Parathyroid adenoma (tissue), 2 donors: ENCODE measurements at regions not wholly inside any gene's neighbourhood (a gene's known extent, or its start where the extent isn't known, plus 50 kb on each side); places are given as distances from the start of the nearest gene placed in this dataset.

ENCODE experiments used
- H2AFZ ChIP-seq: fragments of 300-600 bp; sonication (generic); one replicate; pipeline ENCODE4 v1.7.0; 2017; ENCODE audit warnings: antibody characterized with exemption, mild to moderate bottlenecking
- H3K27ac ChIP-seq: fragments of 300-600 bp; sonication (generic); one replicate; pipeline ENCODE4 v1.7.0; 2017
- H3K27me3 ChIP-seq: fragments of 300-600 bp; sonication (generic); one replicate; pipeline ENCODE4 v1.7.0; 2017; ENCODE audit warnings: low read length; ENCODE audit not compliant: control insufficient read depth, insufficient read depth
- H3K36me3 ChIP-seq: fragments of 300-600 bp; sonication (generic); one replicate; pipeline ENCODE4 v1.7.0; 2017; ENCODE audit warnings: low read length; ENCODE audit not compliant: control insufficient read depth, insufficient read depth
- H3K4me1 ChIP-seq: fragments of 300-600 bp; sonication (generic); one replicate; pipeline ENCODE4 v1.7.0; 2017; ENCODE audit warnings: control low read depth
- H3K4me2 ChIP-seq: fragments of 300-600 bp; sonication (generic); one replicate; pipeline ENCODE4 v1.7.0; 2017; ENCODE audit warnings: low read length
- H3K4me3 ChIP-seq: fragments of 300-600 bp; sonication (generic); one replicate; pipeline ENCODE4 v1.7.0; 2017; ENCODE audit warnings: low read depth, low read length
- H3K79me2 ChIP-seq: fragments of 300-600 bp; sonication (generic); one replicate; pipeline ENCODE4 v1.7.0; 2017; ENCODE audit warnings: control low read depth
- H3K9ac ChIP-seq: fragments of 300-600 bp; sonication (generic); one replicate; pipeline ENCODE4 v1.7.0; 2017; ENCODE audit warnings: mild to moderate bottlenecking
- H3K9me3 ChIP-seq: fragments of 300-600 bp; sonication (generic); one replicate; pipeline ENCODE4 v1.7.0; 2017; ENCODE audit warnings: low read length; ENCODE audit not compliant: control insufficient read depth
- CTCF ChIP-seq: fragments of 300-600 bp; sonication (generic); IDR thresholded peaks from one replicate; pipeline ENCODE4 v1.7.0; 2017; ENCODE audit warnings: antibody characterized with exemption, mild to moderate bottlenecking
- donor health status: primary hyperparathyroidism.

GRCh38 chr10:130345728-130346127 is 209.5 kb downstream of the GLRX3 start:
- Histone ChIP-seq H3K9ac (no peak overlapping the region), H3K9me3 (no peaks in the 10 kb centered on the region), H3K79me2 (no peaks in the 10 kb centered on the region), H3K27me3 (no peaks in the 10 kb centered on the region), H3K4me1 (no peaks in the 10 kb centered on the region), H3K4me2 (no peak overlapping the region), H3K36me3 (no peaks in the 10 kb centered on the region), H3K27ac (no peak overlapping the region), H3K4me3 (no peak overlapping the region), H2AFZ (no peak overlapping the region)
- TF ChIP-seq CTCF, result no peak

GRCh38 chr10:130350996-130351395 is 214.8 kb downstream of the GLRX3 start:
- Histone ChIP-seq H3K27me3 (no peaks in the 10 kb centered on the region), H2AFZ (no peak overlapping the region), H3K4me3 (no peak overlapping the region), H3K4me1 (no peaks in the 10 kb centered on the region), H3K36me3 (no peaks in the 10 kb centered on the region), H3K4me2 (no peak overlapping the region), H3K27ac (no peak overlapping the region), H3K79me2 (no peaks in the 10 kb centered on the region), H3K9me3 (no peaks in the 10 kb centered on the region), H3K9ac (no peak overlapping the region)
- no peak for TF ChIP-seq CTCF

GRCh38 chr10:130351466-130352290 is 215.5 kb downstream of the GLRX3 start:
- Histone ChIP-seq H2AFZ (no peak overlapping the region), H3K4me3 (no peak overlapping the region), H3K36me3 (no peaks in the 10 kb centered on the region), H3K9ac (no peak overlapping the region), H3K79me2 (no peaks in the 10 kb centered on the region), H3K4me2 (no peak overlapping the region), H3K27me3 (no peaks in the 10 kb centered on the region), H3K9me3 (no peaks in the 10 kb centered on the region), H3K27ac (no peak overlapping the region), H3K4me1 (no peaks in the 10 kb centered on the region)
- no peak for TF ChIP-seq CTCF

GRCh38 chr10:130352291-130352645 is 216.1 kb downstream of the GLRX3 start:
- no peak overlapping the region for H3K4me2 ChIP-seq
- no peak overlapping the region for H3K27ac ChIP-seq
- no peaks in the 10 kb centered on the region for H3K27me3 ChIP-seq
- no peaks in the 10 kb centered on the region for H3K4me1 ChIP-seq
- H3K9me3 ChIP-seq, result no peaks in the 10 kb centered on the region
- H3K36me3 ChIP-seq, result no peaks in the 10 kb centered on the region
- H2AFZ ChIP-seq, result no peak overlapping the region
- H3K9ac ChIP-seq, result no peak overlapping the region
- H3K79me2 ChIP-seq, result no peaks in the 10 kb centered on the region
- no peak for TF ChIP-seq CTCF
- no peak overlapping the region for H3K4me3 ChIP-seq

- no peak overlapping the region for H3K4me3 ChIP-seq
- no peak for TF ChIP-seq CTCF
- no peak overlapping the region for H2AFZ ChIP-seq
- no peaks in the 10 kb centered on the region for H3K36me3 ChIP-seq
- H3K4me2 ChIP-seq, result no peak overlapping the region
- no peaks in the 10 kb centered on the region for H3K4me1 ChIP-seq
- H3K27ac ChIP-seq, result no peak overlapping the region
- no peaks in the 10 kb centered on the region for H3K27me3 ChIP-seq
- H3K79me2 ChIP-seq, result no peaks in the 10 kb centered on the region
- H3K9ac ChIP-seq, result no peak overlapping the region
- H3K9me3 ChIP-seq, result no peaks in the 10 kb centered on the region
These were observed 217.9 kb downstream of the GLRX3 start for GRCh38 chr10:130353928-130354572.
